ENCODE measurements at regions not wholly inside any gene's neighbourhood (a gene's known extent, or its start where the extent isn't known, plus 50 kb on each side); places are given as distances from the start of the nearest gene placed in this dataset.

GRCh38 chr4:101421386-101421785 lies 74.1 kb upstream of the PPP3CA start:
- Mint-ChIP-seq H3K4me3 (no peak overlapping the region), H3K36me3 (no peaks in the 10 kb centered on the region), H3K9me3 (peaks cover 6% of the 10 kb centered on the region), H3K27me3 (ENCODE audit: low read depth) (no peaks in the 10 kb centered on the region), H3K27ac (no peak overlapping the region), H3K4me1 (peaks cover 22% of the 10 kb centered on the region)
- no peak for DNase-seq (ENCODE audit: low spot score)
- TF ChIP-seq MXD4 (CRISPR knock-in tag; IDR thresholded peaks at IDR 0.05; ENCODE audit: borderline replicate concordance) (no peak), AFF4 (CRISPR knock-in tag; IDR thresholded peaks at IDR 0.05; ENCODE audit: borderline replicate concordance) (no peak), JUN (CRISPR knock-in tag; IDR thresholded peaks at IDR 0.05) (no peak), ZNF416 (CRISPR knock-in tag; IDR thresholded peaks at IDR 0.05) (no peak), EMX1 (CRISPR knock-in tag; IDR thresholded peaks at IDR 0.05) (no peak), TEAD1 (CRISPR knock-in tag; IDR thresholded peaks at IDR 0.05) (no peak), NR1H2 (CRISPR knock-in tag; IDR thresholded peaks at IDR 0.05) (no peak), CBFB (CRISPR knock-in tag; IDR thresholded peaks at IDR 0.05; ENCODE audit: low read depth) (no peak), ZNF396 (CRISPR knock-in tag; IDR thresholded peaks at IDR 0.05; ENCODE audit: borderline replicate concordance) (no peak), NR3C1 (CRISPR knock-in tag; conservative IDR thresholded peaks at IDR 0.05; ENCODE audit: low read depth) (no peak), ZNF671 (CRISPR knock-in tag; IDR thresholded peaks at IDR 0.05) (no peak)
- ChIA-PET POLR2A (no interaction called here), CTCF (no interaction called here)
- no peak for ATAC-seq

GRCh38 chr4:101420661-101421060 lies 73.3 kb upstream of the PPP3CA start:
- Mint-ChIP-seq H3K27ac (no peak overlapping the region), H3K36me3 (no peaks in the 10 kb centered on the region), H3K27me3 (ENCODE audit: low read depth) (no peaks in the 10 kb centered on the region), H3K4me1 (peaks cover 22% of the 10 kb centered on the region), H3K4me3 (no peak overlapping the region), H3K9me3 (peaks cover 6% of the 10 kb centered on the region)
- ATAC-seq (no peak), DNase-seq (ENCODE audit: low spot score) (no peak)
- POLR2A ChIA-PET, result no interaction called here
- TF ChIP-seq IRF1 (CRISPR knock-in tag; IDR thresholded peaks at IDR 0.05) (no peak), FOXP1 (CRISPR knock-in tag; IDR thresholded peaks at IDR 0.05; ENCODE audit: borderline replicate concordance) (no peak), AR (CRISPR knock-in tag; IDR thresholded peaks at IDR 0.05) (no peak), TEAD1 (CRISPR knock-in tag; IDR thresholded peaks at IDR 0.05) (no peak), ZNF317 (CRISPR knock-in tag; IDR thresholded peaks at IDR 0.05; ENCODE audit: borderline replicate concordance, low read depth) (no peak), FOXP4 (CRISPR knock-in tag; IDR thresholded peaks at IDR 0.05) (no peak)
- CTCF ChIA-PET, result no interaction called here
